ENCODE measurements at regions not wholly inside any gene's neighbourhood (a gene's known extent, or its start where the extent isn't known, plus 50 kb on each side); places are given as distances from the start of the nearest gene placed in this dataset.
"Not testable (repeated sequence)": the region's sequence is repeated elsewhere in the genome, so short reads cannot be mapped to it uniquely, and the experiment has no call there.

- DNase-seq (ENCODE audit: low read depth), result no peak
- no peak overlapping the region for H3K4me3 ChIP-seq (ENCODE audit: low read depth, low read length)
- POLR2A ChIA-PET, result no interaction called here
- H3K27me3 ChIP-seq (ENCODE audit: control insufficient read depth, insufficient read depth, low read length), result no peaks in the 10 kb centered on the region
- CTCF ChIA-PET, result no interaction called here
- no peak for TF ChIP-seq CTCF (IDR thresholded peaks at IDR 0.05; ENCODE audit: insufficient read depth, low read depth, low read length)
- H3K36me3 ChIP-seq (ENCODE audit: control insufficient read depth, insufficient read depth, low read length), result no peaks in the 10 kb centered on the region
Observed at GRCh38 chrX:56026815-56027214, 205.3 kb upstream of the KLF8 start.

GRCh38 chrX:56029188-56029587 lies 203.0 kb upstream of the KLF8 start:
- Histone ChIP-seq H3K27me3 (ENCODE audit: control insufficient read depth, insufficient read depth, low read length) (no peaks in the 10 kb centered on the region), H3K4me3 (ENCODE audit: low read depth, low read length) (no peak overlapping the region), H3K36me3 (ENCODE audit: control insufficient read depth, insufficient read depth, low read length) (no peaks in the 10 kb centered on the region)
- ChIA-PET POLR2A (no interaction called here), CTCF (no interaction called here)
- no peak for DNase-seq (ENCODE audit: low read depth)
- no peak for TF ChIP-seq CTCF (IDR thresholded peaks at IDR 0.05; ENCODE audit: insufficient read depth, low read depth, low read length)

DNA sequence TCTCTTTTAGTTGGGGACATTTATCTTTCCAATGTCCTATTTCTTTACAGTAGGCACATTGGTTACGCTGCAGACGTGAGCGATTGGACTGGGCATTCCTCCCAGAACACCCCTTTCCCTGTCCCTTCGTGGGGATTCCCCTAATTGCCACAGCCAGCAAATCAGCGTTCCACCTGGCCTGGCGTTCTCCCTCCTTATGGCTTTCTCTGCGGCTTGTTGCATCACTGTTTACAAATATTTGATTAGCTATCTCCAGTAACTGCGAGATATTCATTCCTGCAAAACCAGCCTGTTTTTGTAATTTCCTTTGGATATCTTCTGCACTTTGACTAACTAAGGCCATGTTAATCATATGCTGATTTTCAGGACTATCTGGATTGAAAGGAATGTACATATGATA lies 202.5 kb upstream of the KLF8 start:
- no peak for DNase-seq (ENCODE audit: low read depth)
- POLR2A ChIA-PET, result no interaction called here
- Histone ChIP-seq H3K4me3 (ENCODE audit: low read depth, low read length) (no peak overlapping the region), H3K36me3 (ENCODE audit: control insufficient read depth, insufficient read depth, low read length) (no peaks in the 10 kb centered on the region), H3K27me3 (ENCODE audit: control insufficient read depth, insufficient read depth, low read length) (no peaks in the 10 kb centered on the region)
- no peak for TF ChIP-seq CTCF (IDR thresholded peaks at IDR 0.05; ENCODE audit: insufficient read depth, low read depth, low read length)
- CTCF ChIA-PET, result no interaction called here

DNA sequence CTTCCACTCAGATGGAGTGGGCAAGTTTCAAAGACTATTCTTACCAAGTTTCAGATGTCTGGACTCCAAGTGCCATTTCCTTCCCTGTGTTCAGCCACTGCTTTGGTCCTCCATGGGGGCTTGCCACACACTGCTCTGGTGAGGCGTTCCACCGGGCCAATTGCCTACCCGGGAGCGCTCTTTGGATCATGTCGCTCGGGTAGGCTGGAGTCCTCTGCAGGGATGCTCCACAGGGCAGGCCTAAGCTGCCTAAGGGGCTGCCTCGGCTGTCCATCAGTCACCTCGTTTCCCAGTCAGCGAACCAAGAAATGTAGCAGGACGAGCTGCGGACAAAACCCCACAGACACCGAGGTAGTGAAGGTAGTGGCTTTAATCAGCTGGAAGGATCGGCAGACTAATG lies 200.7 kb upstream of the KLF8 start:
- TF ChIP-seq CTCF (IDR thresholded peaks at IDR 0.05; ENCODE audit: insufficient read depth, low read depth, low read length), result no peak
- DNase-seq (ENCODE audit: low read depth), result no peak
- no peaks in the 10 kb centered on the region for H3K27me3 ChIP-seq (ENCODE audit: control insufficient read depth, insufficient read depth, low read length)
- no peak overlapping the region for H3K4me3 ChIP-seq (ENCODE audit: low read depth, low read length)
- ChIA-PET CTCF (no interaction called here), POLR2A (no interaction called here)
- H3K36me3 ChIP-seq (ENCODE audit: control insufficient read depth, insufficient read depth, low read length), result no peaks in the 10 kb centered on the region

DNA sequence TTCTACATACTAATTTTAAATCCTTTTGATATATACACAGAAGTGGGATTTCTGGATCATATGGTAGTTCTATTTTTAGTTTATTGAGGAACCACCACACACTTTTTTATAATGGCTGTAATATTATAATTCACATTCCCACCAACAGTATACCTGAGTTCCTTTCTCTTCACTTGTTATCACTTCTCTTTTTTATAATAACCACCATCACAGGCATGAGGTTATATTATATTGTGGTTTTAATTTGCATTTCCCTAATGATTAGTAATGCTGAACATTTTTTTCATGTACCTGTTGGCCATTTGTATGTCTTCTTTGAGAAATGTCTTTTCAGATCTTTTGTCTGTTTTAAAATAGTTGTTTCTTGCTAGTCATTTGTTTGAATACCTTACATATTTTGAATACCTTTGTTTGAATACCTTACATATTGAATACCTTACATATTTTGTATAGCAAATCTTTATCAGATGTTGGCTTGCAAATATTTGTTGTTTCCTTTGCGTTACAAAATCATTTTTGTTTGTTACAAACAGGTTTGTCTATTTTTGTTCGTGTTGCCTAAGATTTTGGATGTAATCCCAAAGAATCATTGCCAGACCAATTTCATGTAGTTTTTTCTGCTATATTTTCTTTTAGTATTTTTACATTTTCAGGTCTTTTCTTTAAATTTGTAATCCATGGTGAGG lies 198.5 kb upstream of the KLF8 start:
- Histone ChIP-seq H3K4me3 (ENCODE audit: low read depth, low read length) (no peak overlapping the region), H3K36me3 (ENCODE audit: control insufficient read depth, insufficient read depth, low read length) (no peaks in the 10 kb centered on the region), H3K27me3 (ENCODE audit: control insufficient read depth, insufficient read depth, low read length) (no peaks in the 10 kb centered on the region)
- CTCF ChIA-PET, result no interaction called here
- POLR2A ChIA-PET, result no interaction called here
- no peak for TF ChIP-seq CTCF (IDR thresholded peaks at IDR 0.05; ENCODE audit: insufficient read depth, low read depth, low read length)
- DNase-seq (ENCODE audit: low read depth), result no peak

DNA sequence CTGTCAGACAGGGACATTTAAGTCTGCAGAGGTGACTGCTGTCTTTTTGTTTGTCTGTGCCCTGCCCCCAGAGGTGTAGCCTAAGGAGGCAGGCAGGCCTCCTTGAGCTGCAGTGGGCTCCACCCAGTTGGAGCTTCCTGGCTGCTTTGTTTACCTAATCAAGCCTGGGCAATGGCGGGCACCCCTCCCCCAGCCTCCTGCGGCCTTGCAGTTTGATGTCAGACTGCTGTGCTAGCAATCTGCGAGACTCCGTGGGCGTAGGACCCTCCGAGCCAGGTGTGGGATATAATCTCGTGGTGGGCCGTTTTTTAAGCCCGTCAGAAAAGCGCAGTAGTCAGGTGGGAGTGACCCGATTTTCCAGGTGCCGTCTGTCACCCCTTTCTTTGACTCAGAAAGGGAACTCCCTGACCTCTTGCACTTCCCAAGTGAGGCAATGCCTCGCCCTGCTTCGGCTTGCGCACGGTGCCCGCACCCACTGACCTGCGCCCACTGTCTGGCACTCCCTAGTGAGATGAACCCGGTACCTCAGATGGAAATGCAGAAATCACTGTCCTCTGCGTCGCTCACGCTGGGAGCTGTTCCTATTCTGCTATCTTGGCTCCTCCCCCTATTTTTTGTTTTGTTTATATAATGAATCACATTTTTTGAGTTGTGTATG lies 179.4 kb upstream of the KLF8 start:
- not testable (repeated sequence) for DNase-seq (ENCODE audit: low read depth)

More for the DNA sequence above, 179.4 kb upstream of the KLF8 start:
- H3K4me3 ChIP-seq (ENCODE audit: low read depth, low read length); CTCF ChIA-PET; H3K27me3 ChIP-seq (ENCODE audit: control insufficient read depth, insufficient read depth, low read length); POLR2A ChIA-PET; H3K36me3 ChIP-seq (ENCODE audit: control insufficient read depth, insufficient read depth, low read length): not testable (repeated sequence)
